ENCODE measurements at regions not wholly inside any gene's neighbourhood (a gene's known extent, or its start where the extent isn't known, plus 50 kb on each side); places are given as distances from the start of the nearest gene placed in this dataset.

DNA sequence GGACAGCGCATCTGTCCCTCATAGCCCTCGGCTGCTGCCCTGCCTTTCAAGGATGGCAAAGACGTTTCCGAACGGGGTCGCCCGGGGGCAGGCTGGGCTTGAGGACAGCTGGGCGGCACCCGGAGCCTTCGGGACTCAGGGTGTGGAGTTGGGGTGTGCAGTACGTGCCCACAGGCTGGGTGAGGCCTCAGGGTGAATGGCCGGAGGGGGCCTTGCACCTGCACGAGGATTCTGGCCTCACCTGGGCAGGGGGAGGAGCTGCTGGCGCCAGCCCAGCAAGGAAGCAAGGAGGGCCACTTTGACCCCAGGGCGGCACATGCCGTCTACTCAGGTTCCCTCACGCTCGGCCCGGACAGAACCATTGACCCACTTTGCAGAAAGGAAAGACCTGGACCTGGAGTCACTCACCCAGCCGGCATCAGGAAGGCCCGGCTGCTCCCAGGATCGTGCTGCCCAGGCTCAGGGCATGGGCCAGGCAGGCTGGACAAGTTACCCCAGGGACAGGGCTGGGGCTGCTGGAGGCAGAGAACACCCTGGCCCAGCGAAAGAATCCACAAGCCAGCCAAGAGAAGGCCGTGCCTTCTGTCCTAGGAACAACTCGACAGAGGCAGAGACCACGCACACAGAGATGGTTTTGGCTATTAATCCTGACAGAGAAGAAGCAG lies 65.1 kb upstream of the TTC34 start:
- no peak for DNase-seq

GRCh38 chr1:2867087-2867425 lies 65.6 kb upstream of the TTC34 start:
- no peak for DNase-seq

DNA sequence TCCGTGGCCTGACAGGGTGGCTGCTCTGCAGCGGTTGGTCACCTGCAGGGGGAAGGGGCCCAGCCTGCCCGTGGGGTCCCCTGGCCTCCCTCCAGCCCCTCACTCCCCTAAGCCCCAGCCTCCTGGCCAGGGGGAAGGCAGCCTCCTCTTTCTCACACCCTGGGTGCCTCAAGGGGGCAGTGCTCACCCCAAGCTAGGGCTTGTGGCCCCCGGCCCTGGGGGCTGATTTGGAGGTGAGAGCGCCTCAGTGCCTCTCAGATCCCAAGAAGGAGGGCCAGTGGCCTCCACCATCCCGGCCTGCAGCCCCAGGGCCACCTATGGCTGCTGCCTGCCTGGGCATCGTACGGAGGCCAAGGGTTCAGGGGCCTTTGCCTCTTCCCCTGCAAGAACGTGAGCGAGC lies 66.4 kb upstream of the TTC34 start:
- DNase-seq, result no peak

- DNase-seq, result no peak
Observed at GRCh38 chr1:2868571-2869195, 67.2 kb upstream of the TTC34 start.

GRCh38 chr1:2871246-2871815 lies 69.8 kb upstream of the TTC34 start:
- DNase-seq, result no peak

GRCh38 chr1:2874207-2874606 lies 72.7 kb upstream of the TTC34 start:
- no peak for DNase-seq

DNA sequence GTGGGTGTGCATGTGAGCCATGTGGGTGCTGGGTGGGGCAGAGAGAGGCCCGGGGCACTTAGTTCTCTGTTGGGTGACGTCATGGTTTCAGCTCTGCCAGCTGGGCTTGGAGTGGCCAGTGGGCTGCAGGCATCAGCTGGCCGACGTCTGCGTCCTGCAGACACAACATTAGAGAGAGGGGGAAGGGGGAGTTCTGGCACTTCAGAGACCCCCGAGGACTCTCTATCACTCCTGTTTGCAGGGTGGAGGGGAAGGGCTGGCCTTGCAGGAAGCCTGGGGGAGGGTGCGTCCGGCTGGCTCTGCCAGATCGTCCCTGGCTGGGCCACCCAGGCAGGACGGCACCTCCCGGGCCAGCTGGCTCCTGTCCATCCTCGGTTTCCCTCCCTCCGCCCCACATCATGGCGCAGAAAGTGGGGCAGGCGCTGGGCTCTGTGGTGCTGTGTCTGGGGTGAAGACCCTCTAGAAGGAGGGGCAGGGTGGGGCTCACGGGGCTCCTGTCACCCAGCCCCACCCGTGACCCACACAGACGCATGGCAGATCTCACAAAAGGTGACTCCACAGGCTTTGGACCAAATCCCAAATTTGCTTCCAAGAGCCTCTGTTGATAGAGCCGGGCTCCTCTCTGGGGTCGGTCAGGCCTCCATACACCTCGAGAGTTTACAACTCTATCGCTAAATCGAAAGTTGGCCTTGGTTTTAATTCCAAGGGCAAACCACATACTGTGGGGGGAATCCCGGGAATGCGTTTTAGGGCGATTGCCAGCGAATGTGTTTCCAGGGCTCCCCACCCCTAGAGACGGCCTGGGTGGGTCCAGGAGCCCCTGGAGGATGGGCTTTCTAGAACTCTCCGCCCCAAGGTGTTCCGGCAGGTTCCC lies 73.4 kb upstream of the TTC34 start:
- DNase-seq, result no peak

DNA sequence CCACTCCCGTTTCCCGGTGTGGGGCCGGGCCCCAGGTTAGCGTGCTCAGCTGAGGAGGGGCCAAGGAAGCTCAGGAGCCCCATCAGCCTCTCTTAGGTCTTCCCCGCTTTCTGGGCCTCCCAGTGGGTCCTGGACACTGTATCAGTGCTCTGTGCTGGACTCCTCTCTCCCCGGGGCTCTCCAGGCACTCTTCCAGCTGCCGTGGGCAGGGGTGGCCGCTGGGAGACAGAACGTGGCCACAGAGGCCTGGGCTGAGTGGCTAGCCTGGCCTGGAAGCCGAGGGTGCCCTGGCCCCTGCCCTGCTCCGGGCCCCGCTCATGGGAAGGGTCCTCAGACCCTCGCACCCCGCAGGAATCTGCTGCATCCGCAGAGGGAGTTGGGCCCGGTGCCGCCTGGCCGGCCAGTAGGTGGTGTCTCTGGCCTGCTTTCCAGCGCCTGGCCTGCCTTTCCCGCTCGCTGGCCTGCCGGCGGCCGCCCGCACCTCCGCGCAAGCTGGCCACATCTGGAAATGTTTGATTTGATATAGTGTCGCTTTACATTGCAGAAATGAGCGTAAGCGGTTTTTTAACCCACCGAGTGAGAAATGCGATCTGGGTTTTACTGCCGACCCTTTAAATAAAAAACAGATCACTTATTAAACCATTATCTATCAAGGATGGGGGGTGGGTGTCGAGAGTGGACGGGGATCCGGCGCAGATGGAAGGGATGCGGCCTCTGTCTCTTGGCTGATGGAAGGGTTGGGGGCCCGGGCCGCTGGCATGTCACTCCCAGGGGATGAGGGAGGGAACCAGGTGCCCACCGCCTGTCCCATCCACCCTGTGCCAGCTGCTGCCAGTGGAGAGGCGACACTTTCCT lies 74.4 kb upstream of the TTC34 start:
- peak; percentile 17 for DNase-seq

DNA sequence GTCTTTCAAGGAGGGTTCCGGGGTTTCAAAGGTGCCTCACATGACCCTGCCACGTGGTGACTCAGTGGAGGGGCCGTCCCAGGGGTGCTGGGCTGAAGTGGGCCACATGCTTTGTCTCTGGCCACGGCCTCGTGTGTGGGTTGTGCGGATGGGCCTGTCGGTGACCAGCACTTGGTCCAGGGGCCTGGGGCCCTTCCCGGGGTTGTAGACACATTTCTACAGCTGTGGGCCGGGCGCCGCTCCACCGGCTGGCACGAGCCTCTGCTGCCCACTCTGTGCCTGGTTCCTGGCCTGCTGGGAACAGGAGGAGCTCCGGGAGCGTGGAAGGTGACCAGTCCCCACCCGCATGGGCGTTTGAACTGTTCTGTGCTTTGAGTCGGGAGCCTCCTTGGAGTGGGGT lies 75.4 kb upstream of the TTC34 start:
- no peak for DNase-seq

- DNase-seq, result no peak
Observed at GRCh38 chr1:2877391-2877790, 75.9 kb upstream of the TTC34 start.

DNA sequence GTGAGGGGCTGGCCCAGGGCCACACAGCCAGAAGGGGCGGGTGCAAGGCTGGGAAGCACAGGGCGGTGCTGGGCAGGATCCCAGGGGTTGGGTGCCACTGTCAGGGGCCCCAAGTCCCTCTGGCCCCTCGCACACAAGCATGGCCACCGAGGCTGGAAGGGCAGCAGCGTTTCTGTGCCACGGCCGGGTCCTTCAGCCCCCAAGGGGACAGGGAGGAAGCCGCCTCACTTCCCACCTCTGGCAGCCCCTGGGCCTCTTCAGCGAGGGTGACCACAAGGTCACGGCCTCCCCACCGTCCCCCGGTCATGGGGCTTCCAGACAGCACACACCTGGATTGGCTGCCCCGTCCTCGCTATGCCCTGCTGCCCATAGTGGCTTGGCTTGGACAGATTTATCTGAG lies 77.1 kb upstream of the TTC34 start:
- no peak for DNase-seq

DNA sequence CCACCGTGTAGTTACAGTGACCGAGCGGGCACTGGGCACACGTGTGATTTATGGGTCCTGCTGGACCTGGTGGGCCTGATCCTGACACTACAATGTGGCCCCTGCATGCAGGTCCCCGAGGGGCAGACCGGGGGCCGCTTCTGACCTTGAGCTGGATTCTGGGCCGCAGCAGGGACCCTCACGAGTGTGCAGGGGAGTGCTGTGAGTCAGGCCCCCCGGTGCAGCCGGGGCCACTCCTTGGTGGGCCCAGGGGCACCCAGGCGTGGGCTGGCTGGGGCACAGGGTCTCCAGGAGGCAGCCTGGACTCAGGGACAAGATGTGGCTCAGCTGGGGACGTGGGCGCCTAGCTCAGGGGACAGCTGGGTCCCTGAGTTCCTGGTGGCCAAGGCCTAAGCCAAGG lies 77.5 kb upstream of the TTC34 start:
- no peak for DNase-seq

DNA sequence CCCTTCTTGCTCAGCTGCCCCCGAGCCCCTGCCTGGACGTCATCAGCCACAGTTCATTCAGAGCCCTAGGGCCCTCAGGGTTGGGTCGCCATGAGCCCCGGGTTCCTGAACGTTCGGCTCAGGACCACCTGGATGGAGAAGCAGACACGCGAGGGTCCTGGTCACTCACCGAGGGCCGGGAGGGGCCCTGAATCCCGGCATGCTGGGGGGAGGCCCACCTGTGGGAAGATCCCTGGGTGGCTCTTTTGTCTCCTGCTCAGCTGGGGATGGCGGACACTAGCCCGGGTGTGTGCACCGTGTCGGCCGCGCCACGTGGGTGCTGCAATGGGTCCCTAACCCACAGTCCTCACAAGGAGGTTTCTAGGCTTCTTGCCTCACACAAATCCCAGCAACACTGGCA lies 78.1 kb upstream of the TTC34 start:
- no peak for DNase-seq

- DNase-seq, result no peak
Observed at GRCh38 chr1:2880086-2880485, 78.6 kb upstream of the TTC34 start.

DNA sequence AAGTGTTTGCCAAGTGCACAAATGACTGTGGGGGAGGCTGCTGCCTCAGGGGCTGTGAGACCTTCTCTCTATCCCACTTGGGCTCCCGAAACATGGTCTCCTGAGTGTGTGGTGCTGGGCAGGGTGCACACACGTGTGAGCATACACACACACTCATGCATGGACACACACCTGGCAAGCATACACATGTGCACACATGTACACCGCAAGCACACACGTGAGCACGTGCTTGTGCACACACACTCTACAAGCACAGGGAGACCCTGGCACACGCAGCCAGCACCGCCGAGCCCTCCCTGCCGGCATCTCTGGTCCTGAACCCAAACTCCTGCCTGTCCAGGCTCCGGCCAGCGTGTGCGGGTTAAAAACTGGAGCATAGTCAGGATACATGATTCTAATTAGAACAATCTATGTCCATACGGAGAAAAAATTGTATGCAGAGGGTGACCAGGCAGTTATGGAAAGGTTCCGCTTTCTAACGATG lies 79.4 kb upstream of the TTC34 start:
- no peak for DNase-seq

DNA sequence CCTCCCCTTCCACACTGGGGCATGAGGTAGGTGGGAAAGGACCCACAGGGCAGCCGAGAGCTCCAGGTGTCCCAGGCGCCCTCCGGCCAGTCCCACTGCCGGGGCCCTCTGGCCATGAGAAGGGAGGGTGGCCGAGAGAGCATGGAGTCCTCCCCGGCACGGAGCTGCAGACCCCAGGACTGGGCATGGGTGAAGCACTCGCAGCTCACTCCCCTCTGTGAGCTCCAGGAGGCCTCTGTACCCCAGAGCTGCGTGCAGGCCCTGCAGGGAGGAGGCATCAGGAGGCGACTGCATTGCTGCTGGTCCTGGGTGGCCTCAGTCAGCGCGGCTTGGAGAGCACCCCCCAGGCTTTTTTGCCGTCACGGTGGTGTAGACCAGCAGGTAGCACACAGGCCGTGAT lies 80.1 kb upstream of the TTC34 start:
- no peak for DNase-seq

- no peak for DNase-seq
Observed at GRCh38 chr1:2882966-2883696, 81.6 kb upstream of the TTC34 start.

DNA sequence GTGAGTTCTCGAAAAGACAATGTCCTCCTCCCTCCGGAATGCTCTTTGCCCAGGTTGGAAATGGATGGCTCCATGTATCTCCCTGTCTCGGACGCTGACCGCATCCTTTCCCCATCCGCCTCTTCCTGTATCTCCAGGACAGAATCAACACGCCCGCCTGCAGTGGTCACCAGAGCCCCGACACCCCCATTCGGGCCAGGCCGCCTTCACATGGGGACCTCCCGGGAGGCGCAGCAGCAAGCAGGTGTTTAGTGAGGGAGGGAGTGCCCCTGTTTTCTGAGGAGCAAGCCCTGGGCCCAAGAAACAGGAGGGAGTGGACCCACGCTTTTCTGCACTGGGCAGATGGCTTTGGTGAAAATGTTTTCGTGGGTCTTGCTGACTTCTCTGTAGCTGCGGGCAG lies 83.5 kb upstream of the TTC34 start:
- no peak for DNase-seq

GRCh38 chr1:2886631-2887030 lies 85.1 kb upstream of the TTC34 start:
- no peak for DNase-seq

GRCh38 chr1:2887941-2888855 lies 86.7 kb upstream of the TTC34 start:
- DNase-seq, result no peak
